ENCODE measurements at regions not wholly inside any gene's neighbourhood (a gene's known extent, or its start where the extent isn't known, plus 50 kb on each side); places are given as distances from the start of the nearest gene placed in this dataset.

GRCh38 chr3:161794551-161794950 lies 297.9 kb downstream of the OTOL1 start:
- FAIRE-seq, result no peak
- DNase-seq (ENCODE audit: insufficient read length, low spot score), result no peak
- TF ChIP-seq CTCF (IDR thresholded peaks at IDR 0.05; ENCODE audit: insufficient read depth, missing control alignments), result no peak

- FAIRE-seq (no peak), DNase-seq (ENCODE audit: insufficient read length, low spot score) (no peak)
- TF ChIP-seq CTCF (IDR thresholded peaks at IDR 0.05; ENCODE audit: insufficient read depth, missing control alignments), result no peak
Measured at GRCh38 chr3:161796312-161796711, 299.7 kb downstream of the OTOL1 start.

- DNase-seq (ENCODE audit: insufficient read length, low spot score) (no peak), FAIRE-seq (no peak)
- no peak for TF ChIP-seq CTCF (IDR thresholded peaks at IDR 0.05; ENCODE audit: insufficient read depth, missing control alignments)
Measured at GRCh38 chr3:161796780-161797179, 300.2 kb downstream of the OTOL1 start.

GRCh38 chr3:161798016-161798415 lies 301.4 kb downstream of the OTOL1 start:
- TF ChIP-seq CTCF (IDR thresholded peaks at IDR 0.05; ENCODE audit: insufficient read depth, missing control alignments), result no peak
- no peak for FAIRE-seq
- no peak for DNase-seq (ENCODE audit: insufficient read length, low spot score)

- DNase-seq (ENCODE audit: insufficient read length, low spot score) (no peak), FAIRE-seq (no peak)
- TF ChIP-seq CTCF (IDR thresholded peaks at IDR 0.05; ENCODE audit: insufficient read depth, missing control alignments), result no peak
Measured at GRCh38 chr3:161800985-161801559, 304.5 kb downstream of the OTOL1 start.

DNA sequence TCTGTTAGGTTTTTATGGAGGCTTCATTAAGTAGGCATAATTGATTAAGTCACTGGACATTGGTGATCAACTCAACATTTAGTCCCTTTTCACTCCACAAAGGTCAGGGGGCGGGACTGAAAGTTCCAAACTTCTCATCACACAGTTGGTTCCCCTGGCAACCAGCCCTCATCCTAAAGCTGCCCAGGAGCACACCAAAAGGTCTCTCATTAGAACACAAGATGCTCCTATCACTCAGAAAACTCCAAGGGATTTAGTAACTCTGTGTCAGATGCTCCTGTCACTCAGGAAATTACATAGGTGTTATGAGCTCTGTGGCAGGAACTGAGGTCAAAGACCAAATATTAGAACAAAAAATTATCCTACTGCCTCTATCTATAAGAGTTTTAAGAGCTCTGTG lies 321.5 kb downstream of the OTOL1 start:
- no peak for TF ChIP-seq CTCF (IDR thresholded peaks at IDR 0.05; ENCODE audit: insufficient read depth, missing control alignments)
- no peak for DNase-seq (ENCODE audit: insufficient read length, low spot score)
- no peak for FAIRE-seq

GRCh38 chr3:161821591-161821990 lies 325.0 kb downstream of the OTOL1 start:
- no peak for TF ChIP-seq CTCF (IDR thresholded peaks at IDR 0.05; ENCODE audit: insufficient read depth, missing control alignments)
- FAIRE-seq, result peak; percentile 41
- DNase-seq (ENCODE audit: insufficient read length, low spot score), result no peak
